H1 (cell line): ENCODE measurements at regions not wholly inside any gene's neighbourhood (a gene's known extent, or its start where the extent isn't known, plus 50 kb on each side); places are given as distances from the start of the nearest gene placed in this dataset.

Source experiments
- CTCF ChIA-PET: fragments of 300-600 bp; sonication (Branson Sonifier 250); formaldehyde crosslinking; loops from one replicate; lab custom pipeline; 2021; ENCODE audit not compliant: partially characterized antibody; lab: Charles Lee
- POLR2A ChIA-PET: fragments of 300-600 bp; sonication (Branson Sonifier 250); formaldehyde crosslinking; loops from one replicate; lab custom pipeline; 2021; ENCODE audit warnings: inconsistent platforms; ENCODE audit not compliant: partially characterized antibody; lab: Charles Lee
- DNase-seq, 2 experiments: peaks; one replicate each; pipeline versions ENCODE4 v3.0.0 to v3.0.0-alpha.2; 2010 to 2022; ENCODE audit warnings: low spot score in 2 of 2, low read depth in 1 of 2, mixed read lengths in 1 of 2
- FAIRE-seq: peaks from 2 replicates; lab custom pipeline; 2011; peaks lifted over from hg19 to GRCh38; lab: Jason Lieb, UNC
- H2AFZ ChIP-seq: 2 replicates; pipeline ENCODE4 v1.8.1; 2012; ENCODE audit warnings: low read length, inconsistent platforms
- H2AK5ac ChIP-seq: 2 replicates; pipeline ENCODE4 v1.6.1; 2013; ENCODE audit warnings: low read depth, low read length
- H2BK120ac ChIP-seq: replicated peaks from 2 replicates; pipeline ENCODE3; 2013; ENCODE audit warnings: low read depth, low read length, inconsistent platforms
- H2BK12ac ChIP-seq: 2 replicates; pipeline ENCODE4 v1.6.1; 2013; ENCODE audit warnings: low read depth, low read length
- H2BK15ac ChIP-seq: 2 replicates; pipeline ENCODE4 v1.6.1; 2013; ENCODE audit warnings: low read length
- H2BK20ac ChIP-seq: 2 replicates; pipeline ENCODE4 v1.6.1; 2013; ENCODE audit warnings: low read length
- H2BK5ac ChIP-seq: 2 replicates; pipeline ENCODE4 v1.6.1; 2013; ENCODE audit warnings: low read depth, low read length
- H3K14ac ChIP-seq: 2 replicates; pipeline ENCODE4 v1.6.1; 2013; ENCODE audit warnings: inconsistent platforms; ENCODE audit not compliant: insufficient read length
- H3K18ac ChIP-seq: 2 replicates; pipeline ENCODE4 v1.6.1; 2013; ENCODE audit warnings: low read length; ENCODE audit errors: extremely low read depth
- H3K23ac ChIP-seq: 2 replicates; pipeline ENCODE4 v1.6.1; 2013; ENCODE audit warnings: inconsistent platforms; ENCODE audit not compliant: insufficient read length
- H3K23me2 ChIP-seq: 2 replicates; pipeline ENCODE4 v1.6.1; 2013; ENCODE audit warnings: low read depth, low read length
- H3K27ac ChIP-seq: 2 replicates; pipeline ENCODE4 v1.6.1; 2011; ENCODE audit warnings: low read depth, low read length, inconsistent platforms
- H3K27me3 ChIP-seq, 4 experiments: replicated peaks in 1 of 4; 1 replicate in 1 of 4; 2 replicates in 3 of 4; pipeline versions ENCODE4 v1.6.1 to v1.8.1; 2011 to 2013; ENCODE audit warnings: low read length in 3 of 4, mild to moderate bottlenecking in 3 of 4, inconsistent platforms in 2 of 4, mixed read lengths in 2 of 4, moderate library complexity in 1 of 4; ENCODE audit not compliant: control insufficient read depth in 3 of 4, insufficient read depth in 3 of 4; ENCODE audit errors: extremely low read depth in 1 of 4
- H3K36me3 ChIP-seq, 4 experiments: 2 replicates each; pipeline versions ENCODE4 v1.6.1 to v1.8.1; 2011 to 2013; ENCODE audit warnings: mild to moderate bottlenecking in 4 of 4, low read length in 3 of 4, moderate library complexity in 2 of 4, control low read depth in 1 of 4, inconsistent platforms in 1 of 4; ENCODE audit not compliant: insufficient read depth in 4 of 4, control insufficient read depth in 2 of 4
- H3K4ac ChIP-seq: replicated peaks from 2 replicates; pipeline ENCODE3; 2013; ENCODE audit warnings: low read length, low read depth, mixed read lengths, inconsistent platforms; ENCODE audit not compliant: insufficient read length
- H3K4me1 ChIP-seq, 4 experiments: replicated peaks in 1 of 4; 1 replicate in 1 of 4; 2 replicates in 3 of 4; pipeline versions ENCODE4 v1.6.1 to v1.8.1; 2011 to 2013; ENCODE audit warnings: low read length in 3 of 4, inconsistent platforms in 2 of 4, mixed read lengths in 1 of 4; ENCODE audit not compliant: insufficient read depth in 4 of 4, control insufficient read depth in 3 of 4
- H3K4me2 ChIP-seq, 2 experiments: 2 replicates each; pipeline versions ENCODE4 v1.6.1 to v1.8.1; 2011 to 2013; ENCODE audit warnings: low read depth in 2 of 2, low read length in 2 of 2, control low read depth in 1 of 2, inconsistent platforms in 1 of 2, mild to moderate bottlenecking in 1 of 2; ENCODE audit not compliant: insufficient read depth in 1 of 2
- H3K4me3 ChIP-seq, 4 experiments: fragments of 200-600, 300-600 bp in 1 of 4; sonication (generic), shearing (Covaris generic), sonication (Bioruptor Twin) in 1 of 4; 2 replicates each; pipeline versions ENCODE4 v1.5.1 to v1.8.1; 2011 to 2016; ENCODE audit warnings: low read length in 4 of 4, low read depth in 3 of 4, control low read depth in 2 of 4, inconsistent platforms in 2 of 4, mild to moderate bottlenecking in 2 of 4, mixed read lengths in 1 of 4, moderate library complexity in 1 of 4; ENCODE audit not compliant: insufficient read depth in 2 of 4; ENCODE audit errors: extremely low read depth in 1 of 4
- H3K56ac ChIP-seq: replicated peaks from 2 replicates; pipeline ENCODE3; 2013; ENCODE audit warnings: low read depth, mild to moderate bottlenecking, mixed read lengths, low read length, inconsistent platforms; ENCODE audit not compliant: insufficient read length
- H3K79me1 ChIP-seq: 2 replicates; pipeline ENCODE4 v1.6.1; 2013; ENCODE audit warnings: low read depth, low read length, control low read depth
- H3K79me2 ChIP-seq, 2 experiments: 2 replicates each; pipeline versions ENCODE4 v1.6.1 to v1.8.1; 2012 to 2013; ENCODE audit warnings: low read length in 2 of 2, mild to moderate bottlenecking in 2 of 2, inconsistent platforms in 1 of 2; ENCODE audit not compliant: insufficient read depth in 2 of 2, control insufficient read depth in 1 of 2
- H3K9ac ChIP-seq, 4 experiments: replicated peaks in 1 of 4; 1 replicate in 1 of 4; 2 replicates in 3 of 4; pipeline versions ENCODE4 v1.6.1 to v1.8.1; 2011 to 2013; ENCODE audit warnings: low read depth in 3 of 4, low read length in 3 of 4, control low read depth in 2 of 4, mild to moderate bottlenecking in 2 of 4, moderate library complexity in 2 of 4, inconsistent platforms in 1 of 4; ENCODE audit errors: extremely low read depth in 1 of 4
- H3K9me3 ChIP-seq, 2 experiments: 2 replicates each; pipeline versions ENCODE4 v1.6.1 to v1.8.1; 2012 to 2013; ENCODE audit warnings: mild to moderate bottlenecking in 2 of 2, moderate library complexity in 2 of 2, control low read depth in 1 of 2, inconsistent platforms in 1 of 2, low read depth in 1 of 2, low read length in 1 of 2, mixed read lengths in 1 of 2; ENCODE audit not compliant: insufficient read depth in 2 of 2
- H4K20me1 ChIP-seq, 2 experiments: replicated peaks in 1 of 2; 2 replicates each; pipeline versions ENCODE3 to v1.8.1; 2011 to 2013; ENCODE audit warnings: inconsistent platforms in 2 of 2, low read length in 2 of 2, mild to moderate bottlenecking in 1 of 2; ENCODE audit not compliant: insufficient read depth in 2 of 2, control insufficient read depth in 1 of 2
- H4K5ac ChIP-seq: 2 replicates; pipeline ENCODE4 v1.6.1; 2013; ENCODE audit warnings: low read length, low read depth, mixed read lengths, inconsistent platforms; ENCODE audit not compliant: insufficient read length
- H4K8ac ChIP-seq: 2 replicates; pipeline ENCODE4 v1.8.0; 2013; ENCODE audit warnings: mild to moderate bottlenecking, moderate library complexity, low read length, inconsistent platforms; ENCODE audit not compliant: insufficient read depth; ENCODE audit errors: extremely low read depth
- H4K91ac ChIP-seq: replicated peaks from 2 replicates; pipeline ENCODE3; 2013; ENCODE audit warnings: low read length, mixed read lengths, inconsistent platforms; ENCODE audit not compliant: insufficient read length
- whole genome bisulfite sequencing, 2 experiments: shearing (Covaris generic) in 1 of 2; methylation state at CpG; one replicate each; pipeline versions ENCODE4 v1.1.6 to v1.1.7; 2013 to 2015; ENCODE audit warnings: low lambda C conversion rate in 2 of 2, mixed read lengths in 2 of 2, inconsistent platforms in 1 of 2, low coverage in 1 of 2, missing lambda C conversion rate in 1 of 2; ENCODE audit not compliant: insufficient replicate concordance in 2 of 2, insufficient coverage in 1 of 2, insufficient read length in 1 of 2; ENCODE audit errors: extremely low coverage in 1 of 2, missing lambda C conversion rate in 1 of 2; 5-methylcytosine and 5-hydroxymethylcytosine counted together
- TF ChIP-seq, protein P1 (sequence below): IDR thresholded peaks from 2 replicates; pipeline ENCODE4 v1.6.1; 2011; ENCODE audit warnings: low read length, improper control_type of control experiment

DNA sequence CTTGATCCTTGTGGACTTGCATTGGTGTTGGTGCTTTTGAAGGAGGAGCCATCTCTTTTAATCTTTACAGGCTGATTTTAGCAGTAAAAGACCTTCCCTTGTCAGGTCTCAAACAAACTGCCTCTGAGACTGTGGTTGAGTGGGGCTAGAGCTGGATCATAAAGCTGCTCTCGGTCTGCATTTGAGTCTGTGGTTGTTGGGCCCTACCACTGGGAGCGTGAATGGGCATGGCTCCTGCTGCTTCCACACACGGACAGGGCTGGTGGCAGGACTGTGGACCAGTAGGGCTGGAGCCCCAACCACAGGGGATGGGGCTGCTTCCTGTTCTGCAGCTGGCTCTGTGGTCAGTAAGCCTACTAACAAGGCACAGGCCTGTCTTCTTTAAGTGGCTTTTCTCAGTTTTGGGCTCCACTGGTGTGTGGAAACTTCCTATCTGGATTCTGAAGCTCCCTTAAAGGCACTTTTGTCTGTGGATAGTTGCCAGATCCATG is 130.6 kb downstream of the RBM46 start:
- Histone ChIP-seq H4K91ac (peak overlapping the region; percentile 34), H3K27ac (no peak overlapping the region), H2AFZ (peak overlapping the region; percentile 90; the same call in 1 of the 2 replicates), H3K18ac (no peak overlapping the region), H3K9me3 (no peaks in the 10 kb centered on the region), H3K79me2 (no peaks in the 10 kb centered on the region), H3K4me2 (no peak overlapping the region), H2BK12ac (no peak overlapping the region; the same call in 1 of the 2 replicates), H3K4ac (no peak overlapping the region), H3K23me2 (no peaks in the 10 kb centered on the region), H3K27me3 (no peaks in the 10 kb centered on the region), H3K23ac (no peak overlapping the region), H3K36me3 (no peaks in the 10 kb centered on the region), H2AK5ac (no peak overlapping the region), H3K79me1 (no peaks in the 10 kb centered on the region), H3K56ac (no peak overlapping the region), H4K8ac (peak overlapping the region; percentile 62; the same call in 1 of the 2 replicates), H3K4me1 (peaks cover 1 to 11% (median 7%) of the 10 kb centered on the region in 4 experiments; a peak in 4 of 7 replicates), H3K4me3 (no peak overlapping the region), H4K20me1 (no peaks in the 10 kb centered on the region), H3K9ac (no peak overlapping the region; a peak in 1 of 7 replicates), H2BK120ac (no peak overlapping the region), H2BK15ac (peak overlapping the region; percentile 4; the same call in 1 of the 2 replicates), H3K14ac (no peak overlapping the region), H4K5ac (no peak overlapping the region), H2BK20ac (peak overlapping the region; percentile 55; the same call in 1 of the 2 replicates), H2BK5ac (no peak overlapping the region)
- ChIA-PET POLR2A (no interaction called here), CTCF (interaction anchor here (0.6 to 3.4 kb wide), 30 partner anchors 11 to 456 kb away, joined by 3 to 45 read pairs (median 4); partner anchors contain the start of gene LRAT)
- no peak for FAIRE-seq
- 82% methylated on average over 3 of the region's 3 CpGs; no CpG with 5 or more reads in 1 of the 2 experiments for WGBS, 2 experiments
- no peak for DNase-seq
- TF ChIP-seq, protein P1, sequence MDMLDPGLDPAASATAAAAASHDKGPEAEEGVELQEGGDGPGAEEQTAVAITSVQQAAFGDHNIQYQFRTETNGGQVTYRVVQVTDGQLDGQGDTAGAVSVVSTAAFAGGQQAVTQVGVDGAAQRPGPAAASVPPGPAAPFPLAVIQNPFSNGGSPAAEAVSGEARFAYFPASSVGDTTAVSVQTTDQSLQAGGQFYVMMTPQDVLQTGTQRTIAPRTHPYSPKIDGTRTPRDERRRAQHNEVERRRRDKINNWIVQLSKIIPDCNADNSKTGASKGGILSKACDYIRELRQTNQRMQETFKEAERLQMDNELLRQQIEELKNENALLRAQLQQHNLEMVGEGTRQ = no peak
- TF ChIP-seq, all 59 proteins: peak for 0
